ENCODE measurements at regions not wholly inside any gene's neighbourhood (a gene's known extent, or its start where the extent isn't known, plus 50 kb on each side); places are given as distances from the start of the nearest gene placed in this dataset.

GRCh38 chr15:72864681-72865080 lies 81.1 kb upstream of the ADPGK start:
- WGBS, result 86% methylated on average over 4 of the region's 4 CpGs
- Histone ChIP-seq H3K9ac (ENCODE audit: low read depth in 1 of 2, low read length in 2 of 2) (no peak overlapping the region), H3K36me3 (ENCODE audit: control insufficient read depth in 4 of 4, insufficient read depth in 3 of 4, low read depth in 1 of 4, low read length in 3 of 4) (no peaks in the 10 kb centered on the region), H3K4me3 (ENCODE audit: low read depth in 1 of 3, low read length in 3 of 3) (no peak overlapping the region), H3K9me3 (ENCODE audit: control insufficient read depth in 4 of 4, low read length in 3 of 4) (no peaks in the 10 kb centered on the region), H3K4me1 (ENCODE audit: control insufficient read depth in 4 of 4, insufficient read depth in 4 of 4, low read length in 3 of 4) (no peaks in the 10 kb centered on the region), H3K27me3 (ENCODE audit: control insufficient read depth in 4 of 4, insufficient read depth in 4 of 4, low read length in 3 of 4) (peaks cover 0 to 2% (median 0%) of the 10 kb centered on the region in 4 donors), H3K27ac (ENCODE audit: low read depth in 1 of 2, low read length in 2 of 2) (no peak overlapping the region)
- TF ChIP-seq CTCF (IDR thresholded peaks at IDR 0.05; ENCODE audit: low read depth, low read length, missing input control) (no peak), RAD21 (IDR thresholded peaks at IDR 0.05) (no peak), RXRA (IDR thresholded peaks at IDR 0.05) (no peak), EGR1 (IDR thresholded peaks at IDR 0.05; ENCODE audit: low read depth in 2 of 2) (no peak), FOXA2 (IDR thresholded peaks at IDR 0.05) (no peak), GABPA (IDR thresholded peaks at IDR 0.05 in 1 of 2, conservative IDR thresholded peaks at IDR 0.05 in 1 of 2) (no peak), JUND (IDR thresholded peaks at IDR 0.05) (no peak)
- DNase-seq (ENCODE audit: low spot score), result no peak

DNA sequence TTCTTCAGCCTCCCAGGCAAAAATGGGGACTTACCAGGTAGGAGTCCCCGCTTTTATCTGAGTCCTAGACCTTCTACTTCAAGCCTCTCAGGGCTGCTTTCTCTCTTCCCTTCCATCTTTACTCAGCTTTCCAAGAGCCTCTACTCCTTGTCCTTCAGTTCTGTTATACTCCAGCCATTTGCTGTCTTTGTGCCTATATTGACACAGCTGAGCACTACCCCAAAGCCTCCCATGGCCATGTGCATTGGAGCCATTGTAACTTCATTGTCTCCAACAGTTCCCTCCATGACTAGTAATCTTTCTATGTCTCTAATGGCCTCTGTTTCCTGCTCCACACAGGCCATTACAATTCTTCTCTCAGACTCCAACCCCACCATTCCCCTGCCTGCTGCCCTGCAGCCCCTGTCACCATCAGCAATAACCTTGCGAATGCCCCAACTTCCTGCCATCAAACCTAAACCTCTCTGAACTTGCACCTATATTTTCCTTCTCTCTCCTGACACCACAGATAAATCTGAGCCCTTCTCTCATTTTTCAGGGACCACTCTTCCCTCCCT lies 77.9 kb upstream of the ADPGK start:
- Histone ChIP-seq H3K4me3 (ENCODE audit: low read depth in 1 of 3, low read length in 3 of 3) (no peak overlapping the region), H3K27ac (ENCODE audit: low read depth in 1 of 2, low read length in 2 of 2) (no peak overlapping the region), H3K9me3 (ENCODE audit: control insufficient read depth in 4 of 4, low read length in 3 of 4) (no peaks in the 10 kb centered on the region), H3K27me3 (ENCODE audit: control insufficient read depth in 4 of 4, insufficient read depth in 4 of 4, low read length in 3 of 4) (peaks cover 0 to 2% (median 0%) of the 10 kb centered on the region in 4 donors), H3K9ac (ENCODE audit: low read depth in 1 of 2, low read length in 2 of 2) (no peak overlapping the region), H3K4me1 (ENCODE audit: control insufficient read depth in 4 of 4, insufficient read depth in 4 of 4, low read length in 3 of 4) (no peaks in the 10 kb centered on the region), H3K36me3 (ENCODE audit: control insufficient read depth in 4 of 4, insufficient read depth in 3 of 4, low read depth in 1 of 4, low read length in 3 of 4) (no peaks in the 10 kb centered on the region)
- no peak for DNase-seq (ENCODE audit: low spot score)
- WGBS, result 95% methylated on average over 2 of the region's 2 CpGs
- TF ChIP-seq NR2F2 (IDR thresholded peaks at IDR 0.05), result no peak
- TF ChIP-seq TAF1 (conservative IDR thresholded peaks at IDR 0.05), result no peak
- TF ChIP-seq CTCF (IDR thresholded peaks at IDR 0.05; ENCODE audit: low read depth, low read length, missing input control), result no peak
- TF ChIP-seq FOXA2 (IDR thresholded peaks at IDR 0.05), result no peak
- TF ChIP-seq ATF3 (IDR thresholded peaks at IDR 0.05), result no peak
- TF ChIP-seq RAD21 (IDR thresholded peaks at IDR 0.05), result no peak
- TF ChIP-seq GABPA (IDR thresholded peaks at IDR 0.05 in 1 of 2, conservative IDR thresholded peaks at IDR 0.05 in 1 of 2), result no peak
- no peak for TF ChIP-seq FOXA1 (IDR thresholded peaks at IDR 0.05)
- no peak for TF ChIP-seq REST (IDR thresholded peaks at IDR 0.05)
- TF ChIP-seq RXRA (IDR thresholded peaks at IDR 0.05), result no peak
- no peak for TF ChIP-seq YY1 (IDR thresholded peaks at IDR 0.05)
- TF ChIP-seq SP1 (IDR thresholded peaks at IDR 0.05), result no peak
